EL (cell line): ENCODE measurements at regions not wholly inside any gene's neighbourhood (a gene's known extent, or its start where the extent isn't known, plus 50 kb on each side); places are given as distances from the start of the nearest gene placed in this dataset.

Experiments
- DNase-seq: peaks from one replicate; pipeline ENCODE4 v3.0.0-alpha.2; 2016

- DNase-seq: peak; percentile 23
Measured at GRCh38 chr4:144903953-144904711, 193.9 kb downstream of the ANAPC10 start.

- DNase-seq: no peak
Measured at GRCh38 chr4:144905286-144905685, 192.7 kb downstream of the ANAPC10 start.

GRCh38 chr4:144906181-144906925 is 191.6 kb downstream of the ANAPC10 start:
- DNase-seq: peak; percentile 13

- no peak for DNase-seq
Measured at GRCh38 chr4:144910723-144911122, 187.3 kb downstream of the ANAPC10 start.
